Sciatic nerve (tissue), 2 donors: ENCODE measurements at regions not wholly inside any gene's neighbourhood (a gene's known extent, or its start where the extent isn't known, plus 50 kb on each side); places are given as distances from the start of the nearest gene placed in this dataset.

Experiments
- ATAC-seq: fragments of 200-7000 bp; cut with Tn5 transposase; one replicate; pipeline ENCODE4 v1.9.1; 2020; ENCODE audit warnings: mild to moderate bottlenecking, moderate library complexity
- DNase-seq: peaks from one replicate; pipeline ENCODE4 v3.0.0-alpha.2; 2020; ENCODE audit warnings: low spot score
- intact Hi-C: fragments of 100-400 bp; cut with DNase I; formaldehyde crosslinking; loops from one replicate; pipeline ENCODE4 v1.14.2; 2022
- donor health status: DM: no; HTN: no; CAD: no.
- donor health status: DM: no; HTN: no; CAD: no.

DNA sequence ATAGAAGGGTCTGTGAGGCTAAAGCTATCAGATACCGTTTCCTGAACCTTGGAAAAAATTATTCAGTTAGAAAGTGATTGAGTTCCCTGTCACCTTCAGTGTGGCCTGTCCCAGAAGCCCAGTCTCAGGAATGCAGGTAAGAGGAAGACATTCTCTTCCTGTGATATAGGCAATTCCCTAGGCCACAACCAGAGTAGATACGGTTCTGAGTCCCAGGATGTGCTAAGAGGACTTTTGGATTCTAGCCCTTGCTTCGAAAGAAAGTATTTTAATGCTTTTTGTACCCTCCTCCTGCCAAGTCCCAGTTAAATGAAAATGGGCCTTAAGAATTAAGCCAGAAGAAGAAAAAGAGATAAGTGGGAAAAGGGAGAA lies 313.5 kb upstream of the PLXNA2 start:
- intact Hi-C loops: no loop called here

DNA sequence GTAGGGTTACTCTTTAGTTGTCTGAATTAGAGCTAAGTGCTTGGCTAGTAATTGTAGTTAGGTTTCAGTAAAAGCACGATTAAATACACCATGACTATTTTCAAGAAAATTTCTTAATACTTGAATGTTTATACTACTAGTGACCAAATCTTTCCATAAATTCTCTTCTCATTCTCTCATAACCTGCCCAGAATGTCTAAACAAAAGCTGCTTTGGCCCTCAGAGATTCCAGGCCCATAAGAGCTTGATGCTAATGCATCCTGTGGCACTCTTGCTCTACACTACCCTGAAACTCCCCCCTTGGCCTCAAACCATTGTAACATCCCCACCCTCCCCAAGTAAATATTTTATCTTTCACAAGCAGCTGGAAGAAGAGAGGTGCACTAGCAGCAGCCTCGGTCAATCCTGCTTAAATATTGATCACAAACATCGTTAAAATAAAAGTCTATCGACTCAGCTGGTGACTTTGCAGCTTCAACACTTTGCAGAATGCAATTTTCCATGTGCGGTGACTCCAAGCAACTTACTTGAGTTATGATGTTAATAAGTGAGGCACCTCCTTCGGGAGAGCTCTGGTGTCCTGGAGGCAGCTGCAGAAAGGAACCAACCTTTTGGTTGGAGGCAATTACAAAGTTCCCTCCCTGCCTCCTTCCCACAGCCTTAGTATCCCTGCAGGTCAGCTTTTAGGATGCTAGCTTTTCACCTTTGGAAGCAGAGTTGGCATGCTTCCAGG lies 315.6 kb upstream of the PLXNA2 start:
- intact Hi-C loops: no loop called here
- DNase-seq: no peak
- ATAC-seq: no peak

More for the DNA sequence above, 313.5 kb upstream of the PLXNA2 start:
- no peak for ATAC-seq
- no peak for DNase-seq

DNA sequence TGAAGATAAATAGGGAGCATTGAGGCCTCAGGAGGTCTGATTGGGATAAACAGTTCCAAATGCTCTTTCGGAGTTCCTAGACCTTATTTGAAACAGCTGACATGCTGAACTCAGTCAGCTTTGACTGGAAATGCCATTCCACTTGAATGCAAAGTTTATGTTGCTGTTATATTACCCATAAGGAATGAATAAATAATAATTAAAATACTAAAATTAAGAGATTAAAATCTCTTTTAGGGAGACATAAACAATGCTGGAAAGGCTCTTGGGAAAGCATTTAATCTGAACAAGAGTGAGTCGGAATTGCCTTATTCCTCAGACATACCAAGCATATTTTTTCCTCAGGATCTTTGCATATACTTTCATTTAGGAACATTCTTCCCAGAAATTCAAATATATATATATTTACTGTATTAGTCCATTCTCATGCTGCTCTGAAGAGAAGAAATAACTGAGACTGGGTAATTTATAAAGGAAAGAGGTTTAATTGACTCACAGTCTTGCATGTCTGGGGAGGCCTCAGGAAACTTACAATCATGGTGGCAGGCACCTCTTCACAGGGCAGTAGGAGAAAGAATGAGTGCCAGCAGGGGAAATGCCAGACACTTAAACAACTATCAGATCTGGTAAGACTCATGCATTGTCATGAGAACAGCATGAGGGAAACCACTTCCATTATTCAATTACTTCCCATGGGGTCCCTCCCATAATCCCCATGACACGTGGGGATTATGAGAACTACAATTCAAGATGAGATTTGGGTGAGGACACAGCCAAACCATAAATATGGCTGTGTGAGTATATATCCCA lies 318.2 kb upstream of the PLXNA2 start:
- intact Hi-C loops: no loop called here
- DNase-seq: no peak
- no peak for ATAC-seq

DNA sequence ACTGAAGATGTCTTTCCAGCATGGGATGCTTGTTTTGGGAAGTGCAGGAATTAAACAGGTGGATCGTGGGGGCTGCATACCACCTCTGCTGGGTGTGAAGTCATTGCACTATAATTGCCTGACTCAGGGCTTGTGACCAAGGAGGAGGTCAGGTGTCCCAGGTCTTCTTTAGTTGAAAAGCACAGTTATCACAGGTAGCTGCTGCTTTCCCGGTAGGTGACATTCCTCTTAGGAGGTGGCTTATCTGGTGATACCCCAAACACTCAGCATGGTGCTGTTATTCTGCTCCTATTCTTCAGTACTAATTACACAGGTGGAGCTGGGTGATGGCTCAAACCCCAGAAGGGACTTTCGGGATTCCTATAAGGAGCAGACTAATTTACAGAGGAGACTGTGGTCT lies 320.3 kb upstream of the PLXNA2 start:
- no peak for DNase-seq
- no peak for ATAC-seq
- intact Hi-C loops: no loop called here

DNA sequence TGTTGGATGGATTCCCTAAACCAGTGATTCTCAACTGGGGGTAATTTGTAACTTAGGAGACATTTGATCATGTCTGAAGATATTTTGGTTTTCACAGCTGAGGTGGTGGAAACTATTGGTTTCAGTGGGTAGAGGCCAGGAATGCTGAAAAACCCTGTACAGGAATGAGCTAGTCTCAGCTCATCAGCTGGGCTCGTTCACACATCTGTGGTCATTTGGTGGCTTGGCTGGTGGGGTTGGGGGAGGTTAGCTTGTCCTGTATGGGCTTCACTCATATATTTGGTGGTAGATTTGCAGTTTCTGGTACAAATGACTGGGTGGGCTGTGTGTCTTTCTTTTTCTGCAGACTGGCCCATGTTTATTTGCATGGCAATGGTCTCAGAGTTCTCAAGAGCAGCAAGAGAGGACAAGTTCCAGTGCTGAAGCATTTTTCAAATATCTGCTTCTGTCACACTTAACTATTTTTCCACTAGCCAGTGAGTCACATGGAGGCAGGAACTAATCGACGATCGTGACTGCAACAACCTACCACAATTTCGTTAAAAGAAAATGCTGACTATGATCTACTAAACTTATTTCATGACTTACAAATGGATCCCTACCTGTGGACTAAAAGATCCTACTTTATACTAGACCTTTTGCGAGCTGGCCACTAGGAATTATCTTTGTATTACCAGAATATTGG lies 321.7 kb upstream of the PLXNA2 start:
- DNase-seq (no peak), ATAC-seq (no peak)
- intact Hi-C loops: no loop called here

DNA sequence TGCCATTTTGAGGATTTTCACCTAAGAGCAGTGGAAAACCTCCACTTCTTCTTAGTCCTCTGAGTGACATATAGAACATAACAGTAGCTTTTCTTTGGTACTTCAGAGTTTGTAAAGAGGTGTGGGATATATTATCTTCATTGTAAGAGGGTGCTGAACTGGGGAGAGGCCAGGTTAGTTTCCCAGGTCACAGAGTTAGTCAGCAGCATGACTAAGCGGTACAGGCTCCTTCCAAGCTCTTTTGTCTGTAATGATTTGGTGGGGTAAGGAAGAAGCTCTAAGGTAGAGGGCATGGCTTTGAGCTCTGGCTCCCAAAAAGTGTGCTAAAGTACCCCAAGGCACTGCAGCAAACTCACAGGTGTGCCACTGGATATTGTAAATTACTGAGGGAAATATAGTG lies 325.0 kb upstream of the PLXNA2 start:
- intact Hi-C loops: no loop called here
- no peak for ATAC-seq
- DNase-seq: no peak

DNA sequence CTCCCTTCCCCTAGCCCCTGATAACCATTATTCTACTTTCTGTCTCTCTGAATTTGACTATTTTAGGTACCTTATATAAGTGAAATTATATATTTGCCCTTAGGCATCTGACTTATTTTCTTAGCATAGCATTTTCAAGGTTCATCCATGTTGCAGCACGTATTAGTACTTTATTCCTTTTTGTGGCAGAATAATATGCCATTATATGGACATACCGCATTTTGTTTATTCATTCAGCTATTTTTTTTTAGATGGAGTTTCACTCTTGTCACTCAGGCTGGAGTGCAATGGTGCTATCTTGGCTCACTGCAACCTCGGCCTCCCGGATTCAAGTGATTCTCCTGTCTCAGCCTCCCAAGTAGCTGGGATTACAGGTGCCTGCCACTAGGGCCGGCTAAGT lies 326.2 kb upstream of the PLXNA2 start:
- intact Hi-C loops: no loop called here
- no peak for ATAC-seq
- DNase-seq: no peak

DNA sequence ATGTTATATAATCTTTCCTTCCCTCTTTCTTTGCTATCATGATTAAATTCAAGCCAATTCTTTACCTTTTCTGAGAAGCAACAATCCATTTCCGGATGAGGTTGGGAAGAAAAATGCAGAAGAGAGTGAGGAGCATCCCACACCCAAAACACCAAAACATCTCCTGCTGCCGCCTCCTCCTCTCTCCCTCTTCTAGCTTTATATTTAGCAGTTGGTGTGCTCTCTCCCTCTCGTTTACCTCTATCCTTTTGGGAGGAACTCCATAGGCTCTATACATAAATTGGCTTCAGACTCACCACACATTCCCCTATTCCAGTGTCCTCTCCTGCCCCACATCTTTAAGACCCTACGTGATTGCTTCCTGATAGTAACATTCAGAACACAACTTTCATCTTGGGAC lies 332.2 kb upstream of the PLXNA2 start:
- intact Hi-C loops: no loop called here

DNA sequence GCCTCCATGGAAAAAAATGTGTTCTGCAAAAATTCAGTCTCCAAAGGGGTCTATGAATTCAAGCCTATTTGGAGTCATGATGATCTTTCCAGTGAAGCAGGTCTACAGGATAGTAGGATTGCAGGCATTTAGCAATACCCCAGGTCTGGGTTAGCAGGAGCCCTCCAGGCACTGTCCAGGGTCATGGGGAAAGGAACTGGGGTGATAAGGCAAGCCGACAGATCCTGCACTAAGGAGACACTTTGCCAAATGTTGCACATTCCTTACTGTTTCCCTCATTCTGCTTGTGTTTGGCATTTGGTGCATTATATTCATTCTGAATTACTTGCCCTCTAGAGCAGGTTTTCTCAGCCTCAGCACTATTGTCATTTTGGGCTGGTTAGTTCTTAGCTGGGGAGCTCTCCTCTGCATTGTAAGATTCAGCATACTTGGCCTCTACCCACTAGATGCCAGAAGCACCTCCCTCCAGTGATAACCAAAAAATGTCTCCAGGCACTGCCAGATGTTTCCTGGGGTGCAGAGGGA lies 333.3 kb upstream of the PLXNA2 start:
- intact Hi-C loops: no loop called here
- ATAC-seq (no peak), DNase-seq (no peak)

More for the DNA sequence above, 332.2 kb upstream of the PLXNA2 start:
- DNase-seq: no peak
- no peak for ATAC-seq

DNA sequence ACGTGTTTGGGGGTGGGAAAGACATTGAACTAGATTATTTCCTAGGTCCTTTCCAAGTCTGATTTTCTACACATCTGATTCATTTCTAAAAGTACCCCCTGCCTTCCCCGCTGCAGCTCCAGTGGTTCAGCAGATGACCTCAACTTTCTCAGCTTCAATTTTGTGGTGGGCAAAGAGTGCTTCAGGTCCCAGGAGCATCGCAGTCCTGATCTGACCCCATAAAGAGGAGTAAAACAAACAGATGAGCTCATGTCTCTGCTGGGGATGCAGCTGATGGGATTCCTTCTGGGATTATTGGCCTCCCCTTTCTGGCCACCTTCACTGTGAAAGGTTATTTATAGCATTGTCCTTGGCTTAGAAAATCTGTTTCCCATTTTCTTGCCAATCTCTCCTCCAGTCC lies 337.0 kb upstream of the PLXNA2 start:
- DNase-seq (no peak), ATAC-seq (no peak)
- intact Hi-C loops: no loop called here

DNA sequence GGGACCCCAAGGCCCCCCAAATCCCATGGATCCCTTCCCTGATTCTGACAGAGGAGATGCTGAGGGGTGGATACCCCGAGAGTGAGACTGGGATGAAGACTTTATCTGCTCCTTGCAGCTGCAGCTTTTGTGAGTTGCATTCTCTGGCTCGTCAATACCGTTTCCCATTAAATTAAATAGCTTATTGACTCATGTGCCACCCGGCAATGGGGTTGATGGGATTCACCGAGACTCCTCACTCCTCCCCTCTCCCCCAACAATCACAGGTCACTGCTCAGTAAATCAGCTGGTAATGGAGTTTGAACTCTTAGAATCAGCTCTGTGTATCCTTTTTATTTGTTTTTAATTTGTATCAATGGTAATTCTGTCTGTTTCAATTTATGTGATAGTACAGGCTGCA lies 337.5 kb upstream of the PLXNA2 start:
- intact Hi-C loops: no loop called here
- DNase-seq: no peak
- ATAC-seq: no peak

DNA sequence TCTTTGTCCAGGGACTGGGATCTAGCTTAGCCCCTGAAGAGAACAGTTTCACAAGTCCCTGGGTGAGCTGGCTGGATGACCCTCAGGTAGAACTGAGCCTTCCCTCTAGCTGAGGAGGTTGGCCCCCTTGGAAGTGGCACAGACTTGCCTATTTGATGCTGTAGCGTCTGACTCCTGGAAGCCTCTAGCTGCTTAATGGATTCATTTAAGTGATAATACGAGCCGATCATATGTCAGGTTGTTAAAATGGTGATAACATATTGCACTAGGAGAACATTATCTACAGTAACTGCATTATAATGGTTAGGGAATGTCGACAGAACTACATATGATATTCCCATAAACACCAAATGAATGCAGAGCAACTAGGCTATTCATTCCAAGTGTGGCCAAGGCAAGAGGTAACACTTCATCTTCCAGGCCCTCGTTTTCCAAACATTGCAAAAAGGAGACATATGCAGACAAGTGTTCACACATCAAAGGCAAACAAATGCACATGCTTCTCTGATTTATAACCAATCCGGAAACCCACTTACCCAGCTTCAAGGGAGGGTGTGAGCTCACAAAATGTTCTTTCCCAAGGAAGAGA lies 340.1 kb upstream of the PLXNA2 start:
- ATAC-seq (no peak), DNase-seq (no peak)
- intact Hi-C loops: no loop called here

DNA sequence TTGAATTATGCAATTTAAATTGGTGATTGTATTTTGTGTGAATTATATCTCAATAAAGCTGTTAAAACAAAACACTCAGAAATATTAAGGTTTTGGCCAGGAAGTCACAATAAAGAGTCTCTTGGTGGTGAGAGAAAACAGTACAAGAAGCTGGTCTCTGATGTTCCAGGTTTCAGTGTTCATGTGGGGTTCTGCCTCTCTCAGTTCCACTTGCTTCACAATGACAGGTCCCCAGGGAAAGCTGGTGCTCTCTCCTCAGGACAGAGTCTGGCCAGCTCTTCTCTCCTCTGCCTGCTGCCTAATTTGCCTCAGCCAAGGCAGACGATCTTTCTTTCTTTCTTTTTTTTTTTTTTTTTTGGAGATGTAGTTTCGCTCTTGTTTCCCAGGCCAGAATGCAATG lies 342.9 kb upstream of the PLXNA2 start:
- intact Hi-C loops: no loop called here

DNA sequence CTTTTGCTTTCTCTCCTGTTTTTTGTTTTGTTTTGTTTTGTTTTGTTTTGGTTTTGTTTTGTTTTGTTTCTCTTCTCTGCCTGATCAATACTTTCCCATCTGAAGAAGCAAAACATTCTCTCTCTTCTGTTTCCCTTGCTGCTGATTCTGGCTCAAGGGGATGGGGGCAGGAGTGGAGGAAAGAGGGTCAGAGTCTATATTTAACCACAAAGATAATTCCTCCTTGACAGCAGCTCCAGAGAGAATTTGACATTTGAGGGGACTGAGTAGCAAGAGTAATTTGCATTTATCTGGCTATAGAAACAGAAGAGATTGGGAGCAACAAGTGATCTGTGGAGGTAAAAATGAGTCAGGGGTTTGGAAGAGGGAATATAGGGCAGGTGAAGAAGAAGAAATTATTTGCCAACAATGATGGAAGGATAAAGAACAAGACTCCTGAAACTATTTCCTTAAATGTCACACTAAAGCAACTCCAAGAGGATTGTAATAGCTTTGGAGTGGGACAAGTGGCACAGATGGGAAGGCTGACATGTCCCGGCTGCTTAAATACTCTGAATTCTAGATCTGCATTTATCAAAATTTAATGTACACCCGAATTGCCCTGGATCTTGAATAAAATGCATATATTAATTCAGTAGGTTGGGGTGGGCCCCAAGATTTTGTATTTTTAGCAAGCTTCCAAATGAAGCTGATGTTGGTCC lies 349.3 kb upstream of the PLXNA2 start:
- no peak for DNase-seq
- intact Hi-C loops: no loop called here
- no peak for ATAC-seq

More for the DNA sequence above, 342.9 kb upstream of the PLXNA2 start:
- DNase-seq: no peak
- no peak for ATAC-seq

DNA sequence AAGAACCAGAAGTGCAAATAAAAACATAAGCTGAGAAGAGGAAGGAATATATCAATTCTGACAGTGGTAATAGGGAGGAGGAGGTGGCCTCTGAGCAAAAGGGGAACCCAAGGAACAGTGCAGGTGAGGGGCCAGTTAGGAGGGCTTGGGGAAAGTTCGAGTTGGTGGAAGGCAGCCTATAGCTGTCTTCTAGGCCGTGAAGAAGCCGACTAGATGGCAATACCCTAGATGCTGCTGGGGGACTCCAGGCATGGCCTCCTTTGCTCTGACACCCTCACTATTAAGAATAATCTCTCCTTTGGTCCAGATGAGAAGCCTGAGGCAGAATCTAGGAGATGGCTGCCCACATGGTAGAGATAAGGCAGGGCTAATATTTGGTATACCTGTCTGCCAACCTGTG lies 351.1 kb upstream of the PLXNA2 start:
- intact Hi-C loops: no loop called here
- DNase-seq: no peak
- no peak for ATAC-seq

DNA sequence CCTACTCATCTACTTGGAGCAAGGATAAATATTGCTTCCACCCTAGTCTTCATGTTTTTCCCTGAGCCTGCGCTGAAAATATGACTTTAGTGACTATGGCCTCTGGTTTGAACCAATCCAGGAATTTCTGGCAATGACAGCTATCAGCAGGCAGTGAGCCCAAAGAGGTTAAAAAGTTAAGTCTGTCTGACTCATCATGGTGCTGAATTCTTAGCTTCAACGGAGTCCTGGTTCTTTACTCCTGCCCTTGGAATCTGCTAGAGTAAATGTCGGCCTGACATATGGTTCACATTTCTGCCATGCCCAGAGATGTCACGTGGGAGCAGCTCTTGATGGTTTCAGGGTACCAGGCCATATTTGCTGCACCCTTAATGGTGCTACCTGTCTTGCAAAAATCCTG lies 351.6 kb upstream of the PLXNA2 start:
- DNase-seq (no peak), ATAC-seq (no peak)
- intact Hi-C loops: no loop called here

DNA sequence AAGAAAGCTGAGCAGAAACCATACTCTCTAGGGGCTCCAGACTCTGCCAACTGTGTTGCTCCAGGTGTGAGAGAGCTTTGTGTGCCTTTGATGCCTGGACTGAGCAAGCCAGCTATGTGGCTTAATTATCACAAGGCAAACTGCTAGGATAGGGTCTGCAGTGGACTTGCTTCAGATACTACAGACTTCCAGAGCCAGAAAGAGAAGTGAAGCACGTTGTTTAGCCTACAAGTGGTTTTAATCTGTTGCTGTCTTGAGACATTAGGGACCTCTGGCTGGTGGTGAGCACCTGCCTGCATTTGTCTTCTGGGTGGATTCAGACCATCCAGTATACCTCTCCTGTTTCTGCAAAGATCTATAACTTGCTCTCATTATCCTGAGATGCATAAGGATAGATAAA lies 353.4 kb upstream of the PLXNA2 start:
- DNase-seq (no peak), ATAC-seq (no peak)
- intact Hi-C loops: no loop called here

DNA sequence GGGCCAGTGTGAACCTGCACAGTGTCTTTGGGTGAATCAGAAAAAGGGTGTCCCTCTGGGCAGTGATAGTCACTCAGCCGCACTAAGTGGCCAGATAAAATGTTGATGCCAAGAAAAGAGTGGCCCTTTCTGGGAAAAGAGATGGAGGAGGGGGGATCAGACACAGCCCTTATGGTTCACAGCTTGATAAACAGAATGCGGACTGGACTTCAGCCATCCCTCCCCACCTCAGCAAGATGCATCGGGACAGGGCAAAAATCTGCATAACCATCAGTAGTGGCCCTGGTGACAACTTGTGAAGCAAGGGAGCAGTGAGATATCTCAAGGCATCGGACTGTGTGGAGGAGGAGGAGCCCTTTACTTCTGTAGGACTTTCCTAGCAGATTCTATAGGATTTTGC lies 353.8 kb upstream of the PLXNA2 start:
- intact Hi-C loops: no loop called here
- DNase-seq (no peak), ATAC-seq (no peak)

DNA sequence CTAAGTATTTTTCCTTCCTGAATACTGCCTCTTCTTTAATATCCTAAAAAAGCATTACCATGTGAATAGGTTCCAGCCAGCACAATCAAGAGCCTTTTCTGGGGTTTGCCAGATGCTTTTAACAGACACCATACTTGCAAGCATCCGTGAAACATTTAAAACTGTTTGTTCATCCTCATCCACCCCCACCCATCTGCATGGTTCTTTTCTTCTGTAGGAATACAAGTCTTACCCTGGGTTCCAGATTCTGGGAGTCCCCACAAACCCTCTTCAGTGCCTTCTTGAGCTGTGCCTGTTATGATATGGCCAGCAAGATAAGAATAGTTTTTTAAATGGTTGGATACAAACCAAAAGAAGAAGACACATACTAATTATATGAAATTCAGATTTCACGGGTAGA lies 354.9 kb upstream of the PLXNA2 start:
- intact Hi-C loops: no loop called here
- no peak for ATAC-seq
- DNase-seq: no peak
